ENCODE measurements at regions not wholly inside any gene's neighbourhood (a gene's known extent, or its start where the extent isn't known, plus 50 kb on each side); places are given as distances from the start of the nearest gene placed in this dataset.

- Histone ChIP-seq H3K27ac (no peak overlapping the region), H3K4me1 (no peaks in the 10 kb centered on the region), H3K27me3 (no peaks in the 10 kb centered on the region), H3K4me3 (no peak overlapping the region), H3K9me3 (no peaks in the 10 kb centered on the region), H3K36me3 (no peaks in the 10 kb centered on the region)
- 69 to 79% methylated on average over 2 of the region's 2 CpGs for WGBS, 2 donors
- TF ChIP-seq, protein P1, sequence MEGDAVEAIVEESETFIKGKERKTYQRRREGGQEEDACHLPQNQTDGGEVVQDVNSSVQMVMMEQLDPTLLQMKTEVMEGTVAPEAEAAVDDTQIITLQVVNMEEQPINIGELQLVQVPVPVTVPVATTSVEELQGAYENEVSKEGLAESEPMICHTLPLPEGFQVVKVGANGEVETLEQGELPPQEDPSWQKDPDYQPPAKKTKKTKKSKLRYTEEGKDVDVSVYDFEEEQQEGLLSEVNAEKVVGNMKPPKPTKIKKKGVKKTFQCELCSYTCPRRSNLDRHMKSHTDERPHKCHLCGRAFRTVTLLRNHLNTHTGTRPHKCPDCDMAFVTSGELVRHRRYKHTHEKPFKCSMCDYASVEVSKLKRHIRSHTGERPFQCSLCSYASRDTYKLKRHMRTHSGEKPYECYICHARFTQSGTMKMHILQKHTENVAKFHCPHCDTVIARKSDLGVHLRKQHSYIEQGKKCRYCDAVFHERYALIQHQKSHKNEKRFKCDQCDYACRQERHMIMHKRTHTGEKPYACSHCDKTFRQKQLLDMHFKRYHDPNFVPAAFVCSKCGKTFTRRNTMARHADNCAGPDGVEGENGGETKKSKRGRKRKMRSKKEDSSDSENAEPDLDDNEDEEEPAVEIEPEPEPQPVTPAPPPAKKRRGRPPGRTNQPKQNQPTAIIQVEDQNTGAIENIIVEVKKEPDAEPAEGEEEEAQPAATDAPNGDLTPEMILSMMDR (IDR thresholded peaks at IDR 0.05) = no peak
- intact Hi-C loops (cut with DNase I) = no loop called here
- no peak for DNase-seq
Observed at GRCh38 chr16:49058382-49058781, 223.3 kb downstream of the CBLN1 start.

DNA sequence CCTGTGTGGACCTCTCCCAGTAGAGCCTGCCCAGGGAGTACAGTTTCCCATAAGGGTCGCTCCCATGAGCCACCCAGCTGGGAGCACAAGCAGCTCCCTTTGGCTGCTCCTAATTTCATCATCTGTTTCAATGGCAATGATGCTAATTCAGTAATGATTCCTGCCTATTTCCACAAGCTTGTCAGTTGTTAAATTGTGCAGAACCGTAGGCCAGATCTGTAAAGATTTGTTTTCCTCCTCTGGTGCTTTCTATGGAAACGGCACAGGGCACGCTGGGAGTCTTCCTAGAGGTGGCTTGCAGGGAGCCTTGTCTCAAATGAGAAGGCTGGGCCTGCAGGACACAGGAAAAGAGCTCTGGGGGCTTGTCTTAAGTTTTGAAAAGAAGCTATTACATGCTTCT, 223.7 kb downstream of the CBLN1 start:
- intact Hi-C loops (cut with DNase I) = no loop called here
- H3K27ac ChIP-seq = no peak overlapping the region
- no peaks in the 10 kb centered on the region for H3K27me3 ChIP-seq
- DNase-seq = no peak
- no peaks in the 10 kb centered on the region for H3K4me1 ChIP-seq
- H3K36me3 ChIP-seq = no peaks in the 10 kb centered on the region
- no peak overlapping the region for H3K4me3 ChIP-seq
- 31 to 76% methylated on average over 2 to 4 of the region's 4 CpGs for WGBS, 2 donors
- H3K9me3 ChIP-seq = no peaks in the 10 kb centered on the region
- TF ChIP-seq POLR2A (IDR thresholded peaks at IDR 0.05) = no peak
- TF ChIP-seq, protein P1 (IDR thresholded peaks at IDR 0.05) = no peak

DNA sequence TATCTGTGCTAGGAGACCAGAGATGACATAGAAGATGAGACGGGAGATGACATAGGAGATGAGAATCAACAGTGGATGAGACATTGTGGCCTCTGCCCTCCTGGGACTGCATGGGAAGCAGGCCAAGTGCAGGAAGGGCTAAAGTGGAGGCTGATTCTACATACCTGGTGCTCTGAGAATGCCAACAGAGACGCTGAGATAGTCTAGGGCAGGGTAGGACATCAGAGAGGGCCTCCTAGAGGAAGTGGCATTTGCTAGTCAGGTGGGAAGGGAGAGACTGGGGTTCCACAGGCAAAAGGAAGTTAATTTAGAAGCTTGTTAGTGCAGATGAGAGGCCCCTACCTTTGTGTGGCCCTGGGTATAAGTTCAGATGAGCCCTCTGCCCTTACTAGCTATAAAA, 224.2 kb downstream of the CBLN1 start:
- no peaks in the 10 kb centered on the region for H3K4me1 ChIP-seq
- TF ChIP-seq POLR2A (IDR thresholded peaks at IDR 0.05) = no peak
- TF ChIP-seq, protein P1 (IDR thresholded peaks at IDR 0.05) = no peak
- no peaks in the 10 kb centered on the region for H3K27me3 ChIP-seq
- no peak for DNase-seq
- no peak overlapping the region for H3K27ac ChIP-seq
- WGBS, 2 donors = 55 to 56% methylated on average over 2 of the region's 2 CpGs
- intact Hi-C loops (cut with DNase I) = no loop called here
- H3K4me3 ChIP-seq = no peak overlapping the region
- H3K9me3 ChIP-seq = no peaks in the 10 kb centered on the region
- H3K36me3 ChIP-seq = no peaks in the 10 kb centered on the region

DNA sequence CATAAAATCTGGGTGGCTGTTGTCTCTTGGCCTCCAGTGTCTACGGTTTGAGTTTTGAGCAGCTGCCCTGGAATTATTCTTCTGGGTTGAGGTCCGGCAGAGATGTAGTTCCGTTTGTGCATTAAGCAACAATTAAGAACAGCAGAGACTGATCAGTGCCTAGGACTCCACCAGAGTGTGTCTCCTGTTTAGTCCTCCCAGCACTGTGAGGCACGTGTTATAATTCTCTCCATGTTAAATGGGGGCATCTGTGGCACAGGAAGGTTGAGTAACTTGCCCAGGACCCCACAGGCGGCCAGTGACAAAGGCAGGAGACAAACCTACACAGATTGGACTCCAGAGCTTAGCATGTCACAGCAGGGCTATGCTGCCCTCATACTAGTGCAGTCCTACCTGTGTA, 225.1 kb downstream of the CBLN1 start:
- no peak for TF ChIP-seq POLR2A (IDR thresholded peaks at IDR 0.05)
- TF ChIP-seq, protein P1 (IDR thresholded peaks at IDR 0.05) = no peak
- DNase-seq = no peak
- 52 to 77% methylated on average over 4 to 5 of the region's 5 CpGs for WGBS, 2 donors
- no peaks in the 10 kb centered on the region for H3K36me3 ChIP-seq
- H3K4me3 ChIP-seq = no peak overlapping the region
- intact Hi-C loops (cut with DNase I) = no loop called here
- H3K27me3 ChIP-seq = no peaks in the 10 kb centered on the region
- no peak overlapping the region for H3K27ac ChIP-seq
- no peaks in the 10 kb centered on the region for H3K4me1 ChIP-seq
- H3K9me3 ChIP-seq = no peaks in the 10 kb centered on the region

- Histone ChIP-seq H3K27me3 (no peaks in the 10 kb centered on the region), H3K9me3 (no peaks in the 10 kb centered on the region), H3K36me3 (no peaks in the 10 kb centered on the region), H3K4me3 (no peak overlapping the region), H3K4me1 (no peaks in the 10 kb centered on the region), H3K27ac (no peak overlapping the region)
- whole genome bisulfite sequencing, 2 donors = 67 to 75% methylated on average over 3 to 4 of the region's 6 CpGs
- no peak for DNase-seq
- intact Hi-C loops (cut with DNase I) = no loop called here
- no peak for TF ChIP-seq POLR2A (IDR thresholded peaks at IDR 0.05)
Observed at GRCh38 chr16:49055824-49056545, 225.7 kb downstream of the CBLN1 start.

DNA sequence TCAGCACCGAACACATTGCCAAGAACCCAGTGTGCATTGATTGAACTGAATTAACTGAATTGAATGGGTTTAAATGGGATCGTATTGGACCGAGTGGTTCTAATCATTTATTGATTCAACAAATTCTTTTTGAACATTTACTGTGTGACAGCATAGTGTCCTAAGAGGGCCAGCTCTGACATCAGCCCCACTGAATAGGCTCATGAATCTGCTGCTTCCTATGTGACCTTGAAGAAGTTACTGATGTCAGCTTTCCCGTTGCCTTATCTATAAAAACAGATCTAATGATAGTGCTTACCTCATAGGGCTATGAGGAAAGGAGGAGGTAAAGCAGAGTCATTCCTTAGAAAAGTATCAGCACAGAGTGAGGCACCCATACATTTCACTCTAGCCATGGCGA, 226.3 kb downstream of the CBLN1 start:
- no peak overlapping the region for H3K4me3 ChIP-seq
- intact Hi-C loops (cut with DNase I) = no loop called here
- no peak for DNase-seq
- H3K4me1 ChIP-seq = no peaks in the 10 kb centered on the region
- H3K27me3 ChIP-seq = no peaks in the 10 kb centered on the region
- H3K9me3 ChIP-seq = no peaks in the 10 kb centered on the region
- TF ChIP-seq POLR2A (IDR thresholded peaks at IDR 0.05) = no peak
- TF ChIP-seq, protein P1 (IDR thresholded peaks at IDR 0.05) = no peak
- H3K36me3 ChIP-seq = no peaks in the 10 kb centered on the region
- 73 to 80% methylated on average over 4 to 5 of the region's 5 CpGs for WGBS, 2 donors
- H3K27ac ChIP-seq = no peak overlapping the region

Data from esophagus squamous epithelium (tissue), 5 donors.